Mucosa of rectum (tissue), 2 donors: ENCODE measurements at regions not wholly inside any gene's neighbourhood (a gene's known extent, or its start where the extent isn't known, plus 50 kb on each side); places are given as distances from the start of the nearest gene placed in this dataset.

Experiments
- H3K27ac ChIP-seq, 2 donors: one replicate each; pipeline ENCODE4 v1.7.0; 2013; ENCODE audit warnings: inconsistent platforms in 2 of 2, low read depth in 2 of 2, low read length in 2 of 2
- H3K27me3 ChIP-seq, 2 donors: one replicate each; pipeline ENCODE4 v1.7.0; 2013; ENCODE audit warnings: low read length in 2 of 2; ENCODE audit not compliant: control insufficient read depth in 2 of 2, insufficient read depth in 2 of 2
- H3K36me3 ChIP-seq, 2 donors: one replicate each; pipeline ENCODE4 v1.7.0; 2013; ENCODE audit warnings: low read length in 2 of 2; ENCODE audit not compliant: control insufficient read depth in 2 of 2, insufficient read depth in 2 of 2
- H3K4me1 ChIP-seq, 2 donors: one replicate each; pipeline ENCODE4 v1.7.0; 2013; ENCODE audit warnings: low read length in 2 of 2, mild to moderate bottlenecking in 1 of 2; ENCODE audit not compliant: control insufficient read depth in 2 of 2, insufficient read depth in 2 of 2
- H3K4me3 ChIP-seq, 2 donors: one replicate each; pipeline ENCODE4 v1.7.0; 2013; ENCODE audit warnings: low read length in 2 of 2
- H3K9ac ChIP-seq, 2 donors: one replicate each; pipeline ENCODE4 v1.7.0; 2013; ENCODE audit warnings: low read length in 2 of 2, low read depth in 1 of 2, mild to moderate bottlenecking in 1 of 2
- H3K9me3 ChIP-seq, 2 donors: one replicate each; pipeline ENCODE4 v1.7.0; 2013; ENCODE audit warnings: low read length in 2 of 2; ENCODE audit not compliant: control insufficient read depth in 2 of 2
- donor health status: healthy.
- donor health status: Normal muscosa, but diverticular disease.

GRCh38 chr6:167651318-167652041 is 175.2 kb upstream of the AFDN start:
- Histone ChIP-seq H3K4me1 (no peaks in the 10 kb centered on the region), H3K9ac (no peak overlapping the region), H3K27ac (no peak overlapping the region), H3K27me3 (no peaks in the 10 kb centered on the region), H3K9me3 (no peaks in the 10 kb centered on the region), H3K4me3 (no peak overlapping the region), H3K36me3 (no peaks in the 10 kb centered on the region)

DNA sequence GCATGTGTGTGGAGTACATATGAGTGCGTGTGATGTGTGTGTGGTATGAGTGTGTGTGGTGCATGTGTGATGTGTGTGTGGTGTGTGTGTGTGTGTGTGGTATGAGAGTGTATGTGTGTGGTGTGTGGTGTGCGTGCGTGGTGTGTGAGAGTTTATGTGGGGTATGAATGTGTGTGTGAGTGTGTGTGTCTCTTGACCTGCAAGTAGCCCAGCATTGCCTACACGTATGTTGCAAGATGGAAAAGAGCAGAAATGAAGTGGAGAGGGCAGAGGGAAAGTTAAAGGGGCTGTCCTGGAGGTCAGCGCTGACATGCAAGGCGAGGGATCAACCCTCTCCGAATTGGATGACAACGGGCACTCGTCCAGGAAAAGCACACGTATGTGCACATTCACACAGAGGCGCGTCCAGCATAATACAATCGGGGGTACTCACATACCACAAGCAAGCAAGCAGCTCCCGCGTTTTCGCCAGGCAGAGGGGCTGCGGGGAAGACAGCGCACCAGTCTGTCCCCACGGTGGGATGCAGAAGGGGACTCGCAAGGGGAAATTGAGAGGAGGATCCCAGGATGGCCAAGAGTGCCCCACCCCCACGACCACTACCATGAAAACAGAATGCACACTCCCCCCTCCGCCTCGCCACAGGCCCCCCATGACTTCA is 174.5 kb upstream of the AFDN start:
- no peak overlapping the region for H3K9ac ChIP-seq
- no peak overlapping the region for H3K4me3 ChIP-seq
- no peaks in the 10 kb centered on the region for H3K27me3 ChIP-seq
- no peak overlapping the region for H3K27ac ChIP-seq
- H3K36me3 ChIP-seq = no peaks in the 10 kb centered on the region
- H3K4me1 ChIP-seq = no peaks in the 10 kb centered on the region
- H3K9me3 ChIP-seq = no peaks in the 10 kb centered on the region

- no peak overlapping the region for H3K9ac ChIP-seq
- H3K27ac ChIP-seq = no peak overlapping the region
- no peaks in the 10 kb centered on the region for H3K9me3 ChIP-seq
- no peaks in the 10 kb centered on the region for H3K36me3 ChIP-seq
- no peaks in the 10 kb centered on the region for H3K4me1 ChIP-seq
- no peak overlapping the region for H3K4me3 ChIP-seq
- H3K27me3 ChIP-seq = no peaks in the 10 kb centered on the region
These were observed 174.0 kb upstream of the AFDN start for GRCh38 chr6:167652701-167653095.

- H3K4me1 ChIP-seq = no peaks in the 10 kb centered on the region
- H3K4me3 ChIP-seq = no peak overlapping the region
- no peaks in the 10 kb centered on the region for H3K9me3 ChIP-seq
- H3K9ac ChIP-seq = no peak overlapping the region
- no peaks in the 10 kb centered on the region for H3K27me3 ChIP-seq
- no peaks in the 10 kb centered on the region for H3K36me3 ChIP-seq
- H3K27ac ChIP-seq = no peak overlapping the region
These were observed 173.2 kb upstream of the AFDN start for GRCh38 chr6:167653561-167653960.

GRCh38 chr6:167654389-167654788 is 172.3 kb upstream of the AFDN start:
- H3K4me3 ChIP-seq = no peak overlapping the region
- no peak overlapping the region for H3K9ac ChIP-seq
- H3K4me1 ChIP-seq = no peaks in the 10 kb centered on the region
- H3K27me3 ChIP-seq = no peaks in the 10 kb centered on the region
- no peaks in the 10 kb centered on the region for H3K9me3 ChIP-seq
- no peak overlapping the region for H3K27ac ChIP-seq
- no peaks in the 10 kb centered on the region for H3K36me3 ChIP-seq

DNA sequence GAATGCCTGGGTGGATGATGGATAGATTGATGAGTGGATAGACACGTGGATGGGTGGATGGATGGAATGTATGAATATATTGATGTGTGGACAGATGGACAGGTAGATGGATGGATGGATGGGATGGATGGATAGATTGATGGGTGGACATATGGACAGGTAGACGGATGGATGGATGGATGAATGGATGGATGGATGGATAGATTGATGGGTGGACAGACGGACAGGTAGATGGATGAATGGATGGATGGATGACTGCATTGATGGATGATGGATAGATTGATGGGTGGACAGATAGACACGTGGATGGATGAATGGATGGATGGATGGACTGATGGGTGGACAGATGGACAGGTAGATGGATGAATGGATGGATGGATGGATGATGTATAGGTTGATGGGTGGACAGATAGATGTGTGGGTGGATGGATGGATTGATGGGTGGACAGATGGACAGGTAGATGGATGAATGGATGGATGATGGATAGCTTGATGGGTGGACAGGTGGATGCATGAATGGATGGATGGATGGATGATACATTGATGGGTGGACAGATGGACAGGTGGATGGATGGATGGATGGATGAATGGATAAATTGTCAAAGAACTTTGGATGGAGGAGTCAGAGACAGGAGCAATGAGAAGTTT is 171.4 kb upstream of the AFDN start:
- no peak overlapping the region for H3K27ac ChIP-seq

GRCh38 chr6:167658106-167658505 is 168.6 kb upstream of the AFDN start:
- Histone ChIP-seq H3K9ac (no peak overlapping the region), H3K36me3 (no peaks in the 10 kb centered on the region), H3K9me3 (no peaks in the 10 kb centered on the region), H3K4me1 (peaks cover 8 to 13% of the 10 kb centered on the region in 2 donors), H3K4me3 (no peak overlapping the region), H3K27ac (no peak overlapping the region), H3K27me3 (no peaks in the 10 kb centered on the region)

More for the DNA sequence above, 171.4 kb upstream of the AFDN start:
- no peaks in the 10 kb centered on the region for H3K36me3 ChIP-seq
- no peak overlapping the region for H3K4me3 ChIP-seq
- H3K4me1 ChIP-seq = no peaks in the 10 kb centered on the region
- no peak overlapping the region for H3K9ac ChIP-seq
- no peaks in the 10 kb centered on the region for H3K27me3 ChIP-seq
- no peaks in the 10 kb centered on the region for H3K9me3 ChIP-seq

- Histone ChIP-seq H3K4me3 (no peak overlapping the region), H3K36me3 (no peaks in the 10 kb centered on the region), H3K4me1 (peaks cover 8 to 18% of the 10 kb centered on the region in 2 donors), H3K9ac (no peak overlapping the region), H3K27ac (no peak overlapping the region), H3K9me3 (no peaks in the 10 kb centered on the region), H3K27me3 (no peaks in the 10 kb centered on the region)
These were observed 167.7 kb upstream of the AFDN start for GRCh38 chr6:167659046-167659445.

- Histone ChIP-seq H3K9me3 (no peaks in the 10 kb centered on the region), H3K9ac (no peak overlapping the region), H3K27ac (no peak overlapping the region), H3K27me3 (peaks cover 0 to 3% of the 10 kb centered on the region in 2 donors), H3K36me3 (no peaks in the 10 kb centered on the region), H3K4me1 (peaks cover 8 to 21% of the 10 kb centered on the region in 2 donors), H3K4me3 (no peak overlapping the region)
These were observed 166.3 kb upstream of the AFDN start for GRCh38 chr6:167660424-167660823.

GRCh38 chr6:167660944-167661551 is 165.7 kb upstream of the AFDN start:
- Histone ChIP-seq H3K27me3 (peaks cover 0 to 3% of the 10 kb centered on the region in 2 donors), H3K9ac (no peak overlapping the region), H3K4me3 (no peak overlapping the region), H3K36me3 (no peaks in the 10 kb centered on the region), H3K27ac (no peak overlapping the region), H3K9me3 (no peaks in the 10 kb centered on the region), H3K4me1 (peaks cover 8 to 21% of the 10 kb centered on the region in 2 donors)
